ENCODE measurements at regions not wholly inside any gene's neighbourhood (a gene's known extent, or its start where the extent isn't known, plus 50 kb on each side); places are given as distances from the start of the nearest gene placed in this dataset.

DNA sequence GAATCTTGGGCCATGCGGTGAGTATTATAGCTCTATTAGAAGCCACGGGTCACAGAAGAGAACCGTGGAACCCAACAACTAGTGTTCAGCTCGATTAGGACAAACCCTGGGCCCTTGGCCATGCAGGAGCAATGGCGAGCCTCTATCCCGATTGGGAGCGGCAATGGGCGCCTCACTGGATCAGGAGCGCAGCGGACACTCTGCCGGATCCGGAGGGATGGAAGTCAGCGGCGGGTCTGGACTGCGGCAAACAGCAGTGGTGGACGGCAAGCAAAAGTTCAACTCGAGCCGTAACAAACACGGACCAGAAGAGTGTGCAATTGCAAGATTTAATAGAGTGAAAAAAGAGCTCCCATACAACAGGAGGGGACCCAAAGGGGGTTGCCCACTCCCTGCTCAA, 1481.9 kb downstream of the PCDH9 start:
- Histone ChIP-seq H3K4me3 (ENCODE audit: low read length) (no peak overlapping the region), H3K27ac (ENCODE audit: low read length) (no peak overlapping the region), H3K36me3 (ENCODE audit: control insufficient read depth, insufficient read depth, low read length) (no peaks in the 10 kb centered on the region), H3K4me1 (ENCODE audit: control insufficient read depth, insufficient read depth, low read length) (no peaks in the 10 kb centered on the region), H3K27me3 (ENCODE audit: control insufficient read depth, insufficient read depth, low read length) (no peaks in the 10 kb centered on the region), H3K9me3 (replicated peaks; ENCODE audit: control insufficient read depth, low read depth, low read length) (no peaks in the 10 kb centered on the region)
- DNase-seq: no peak
- 96% methylated on average over 14 of the region's 19 CpGs for WGBS (ENCODE audit: insufficient coverage)

DNA sequence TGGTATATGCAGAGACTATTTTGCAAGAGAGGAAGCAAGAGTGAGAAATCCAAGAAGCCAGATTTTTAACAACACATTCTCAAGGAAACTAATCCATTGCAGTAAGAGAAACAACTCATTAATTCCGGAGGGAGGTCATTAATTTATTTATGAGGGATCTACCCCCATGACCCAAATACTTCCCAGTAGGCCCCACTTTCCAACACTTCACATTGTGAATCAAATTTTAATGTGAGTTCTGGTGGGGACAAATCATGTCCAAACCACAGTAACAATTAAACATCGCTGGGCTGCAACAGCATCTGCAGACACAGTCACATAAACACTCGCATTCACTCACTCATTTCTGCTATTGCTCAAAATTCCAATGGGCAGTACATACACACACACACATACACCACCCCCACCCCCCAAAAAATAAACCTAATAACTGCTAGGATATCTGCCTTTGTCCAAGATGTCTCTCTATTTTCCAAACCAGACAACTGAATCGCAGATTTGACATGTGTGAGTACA, 1483.7 kb downstream of the PCDH9 start:
- no peaks in the 10 kb centered on the region for H3K4me1 ChIP-seq (ENCODE audit: control insufficient read depth, insufficient read depth, low read length)
- H3K27ac ChIP-seq (ENCODE audit: low read length): no peak overlapping the region
- no CpG with 5 or more reads among the region's 4 CpGs for WGBS (ENCODE audit: insufficient coverage)
- no peaks in the 10 kb centered on the region for H3K27me3 ChIP-seq (ENCODE audit: control insufficient read depth, insufficient read depth, low read length)
- no peak overlapping the region for H3K4me3 ChIP-seq (ENCODE audit: low read length)
- no peak for DNase-seq
- H3K36me3 ChIP-seq (ENCODE audit: control insufficient read depth, insufficient read depth, low read length): no peaks in the 10 kb centered on the region
- no peaks in the 10 kb centered on the region for H3K9me3 ChIP-seq (replicated peaks; ENCODE audit: control insufficient read depth, low read depth, low read length)

DNA sequence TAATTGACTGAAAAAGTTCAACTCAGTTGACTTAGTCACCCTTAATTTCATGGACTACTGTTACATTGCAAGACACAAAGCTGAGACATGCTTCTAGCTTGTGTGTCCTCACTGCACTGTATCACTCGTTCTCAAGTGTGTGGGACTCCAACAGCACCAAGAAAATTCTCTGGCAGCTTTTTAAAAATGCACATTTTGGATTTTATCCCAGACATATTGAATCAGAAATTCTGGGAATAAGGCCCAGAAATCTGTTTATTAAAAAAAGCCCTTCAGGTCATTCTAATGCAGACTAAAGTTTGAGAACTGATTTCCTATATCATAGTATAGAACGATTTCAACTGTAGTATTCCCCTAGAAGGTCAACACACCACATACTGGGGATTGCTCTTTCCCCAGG, 1485.3 kb downstream of the PCDH9 start:
- H3K36me3 ChIP-seq (ENCODE audit: control insufficient read depth, insufficient read depth, low read length): no peaks in the 10 kb centered on the region
- H3K27ac ChIP-seq (ENCODE audit: low read length): peak overlapping the region; percentile 48
- H3K4me1 ChIP-seq (ENCODE audit: control insufficient read depth, insufficient read depth, low read length): no peaks in the 10 kb centered on the region
- no peak overlapping the region for H3K4me3 ChIP-seq (ENCODE audit: low read length)
- H3K9me3 ChIP-seq (replicated peaks; ENCODE audit: control insufficient read depth, low read depth, low read length): no peaks in the 10 kb centered on the region
- no peaks in the 10 kb centered on the region for H3K27me3 ChIP-seq (ENCODE audit: control insufficient read depth, insufficient read depth, low read length)
- WGBS (ENCODE audit: insufficient coverage): 14% methylated on average over 1 of the region's 2 CpGs
- peak; percentile 93 for DNase-seq

DNA sequence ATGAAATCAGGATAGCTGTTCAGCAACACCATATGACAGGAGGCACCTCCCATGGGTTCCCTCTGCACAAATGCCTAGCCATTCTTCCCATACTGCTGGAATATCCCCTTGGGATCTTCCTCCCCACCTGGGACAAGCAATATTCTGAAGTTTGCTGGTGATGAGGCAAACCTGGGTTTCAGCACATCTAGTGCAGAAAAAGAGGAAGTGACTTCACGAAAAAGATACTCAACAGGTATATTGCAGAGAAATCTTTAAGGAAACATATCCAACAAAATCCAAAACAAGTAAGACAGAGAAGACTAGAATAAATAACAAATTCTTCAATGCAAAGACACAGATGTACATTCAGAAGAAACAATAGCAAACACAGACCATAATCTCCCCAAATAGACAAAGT, 1497.0 kb downstream of the PCDH9 start:
- H3K27me3 ChIP-seq (ENCODE audit: control insufficient read depth, insufficient read depth, low read length): no peaks in the 10 kb centered on the region
- no peak for DNase-seq
- peaks cover 2% of the 10 kb centered on the region for H3K9me3 ChIP-seq (replicated peaks; ENCODE audit: control insufficient read depth, low read depth, low read length)
- WGBS (ENCODE audit: insufficient coverage): no CpG with 5 or more reads among the region's 1 CpG
- no peaks in the 10 kb centered on the region for H3K4me1 ChIP-seq (ENCODE audit: control insufficient read depth, insufficient read depth, low read length)
- H3K36me3 ChIP-seq (ENCODE audit: control insufficient read depth, insufficient read depth, low read length): no peaks in the 10 kb centered on the region
- H3K4me3 ChIP-seq (ENCODE audit: low read length): no peak overlapping the region
- H3K27ac ChIP-seq (ENCODE audit: low read length): no peak overlapping the region

DNA sequence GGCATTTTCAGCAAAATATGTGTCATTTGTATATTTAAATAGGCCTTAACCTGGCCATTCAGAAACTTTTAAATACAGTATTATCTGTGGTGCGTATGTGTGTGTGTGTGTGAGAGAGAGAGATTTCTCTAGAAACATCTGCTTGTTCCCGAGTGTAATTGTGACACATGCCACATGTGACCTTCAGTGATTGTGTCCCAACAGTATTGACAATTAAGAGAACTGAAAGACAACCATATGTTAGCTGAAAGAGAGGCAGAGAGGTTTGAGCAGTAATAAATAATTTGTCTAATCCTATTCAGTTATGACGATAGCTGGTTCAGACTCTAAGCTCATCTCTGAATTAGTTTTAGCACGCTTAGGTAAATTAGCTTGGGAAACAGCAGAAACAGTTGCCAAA, 1503.1 kb downstream of the PCDH9 start:
- Histone ChIP-seq H3K36me3 (ENCODE audit: control insufficient read depth, insufficient read depth, low read length) (no peaks in the 10 kb centered on the region), H3K27me3 (ENCODE audit: control insufficient read depth, insufficient read depth, low read length) (no peaks in the 10 kb centered on the region), H3K4me1 (ENCODE audit: control insufficient read depth, insufficient read depth, low read length) (peaks cover 2% of the 10 kb centered on the region), H3K27ac (ENCODE audit: low read length) (no peak overlapping the region), H3K4me3 (ENCODE audit: low read length) (no peak overlapping the region), H3K9me3 (replicated peaks; ENCODE audit: control insufficient read depth, low read depth, low read length) (no peaks in the 10 kb centered on the region)
- WGBS (ENCODE audit: insufficient coverage): 33% methylated on average over 1 of the region's 4 CpGs
- DNase-seq: peak; percentile 7

DNA sequence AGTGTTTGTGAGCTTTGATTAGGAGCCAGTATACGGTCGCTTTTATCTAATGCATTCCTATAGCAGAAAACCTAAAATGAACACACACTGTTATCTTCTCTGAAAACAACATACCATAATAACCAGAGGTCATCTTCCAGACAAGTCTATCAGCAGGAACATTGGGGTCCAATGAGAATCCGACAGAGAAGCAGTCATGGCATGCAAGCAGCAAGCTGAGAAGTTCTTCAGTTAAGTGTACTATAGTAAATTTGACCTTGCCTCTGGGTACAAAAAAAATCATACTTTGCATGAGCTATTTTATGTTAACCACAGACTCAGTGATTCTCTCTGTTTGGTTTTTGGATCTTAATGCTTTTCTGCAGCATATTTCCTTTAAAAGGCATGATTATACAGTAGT, 1505.1 kb downstream of the PCDH9 start:
- no peaks in the 10 kb centered on the region for H3K27me3 ChIP-seq (ENCODE audit: control insufficient read depth, insufficient read depth, low read length)
- peaks cover 2% of the 10 kb centered on the region for H3K4me1 ChIP-seq (ENCODE audit: control insufficient read depth, insufficient read depth, low read length)
- no peak overlapping the region for H3K4me3 ChIP-seq (ENCODE audit: low read length)
- peak; percentile 9 for DNase-seq
- H3K9me3 ChIP-seq (replicated peaks; ENCODE audit: control insufficient read depth, low read depth, low read length): no peaks in the 10 kb centered on the region
- no peaks in the 10 kb centered on the region for H3K36me3 ChIP-seq (ENCODE audit: control insufficient read depth, insufficient read depth, low read length)
- WGBS (ENCODE audit: insufficient coverage): no CpG with 5 or more reads among the region's 3 CpGs
- no peak overlapping the region for H3K27ac ChIP-seq (ENCODE audit: low read length)

DNA sequence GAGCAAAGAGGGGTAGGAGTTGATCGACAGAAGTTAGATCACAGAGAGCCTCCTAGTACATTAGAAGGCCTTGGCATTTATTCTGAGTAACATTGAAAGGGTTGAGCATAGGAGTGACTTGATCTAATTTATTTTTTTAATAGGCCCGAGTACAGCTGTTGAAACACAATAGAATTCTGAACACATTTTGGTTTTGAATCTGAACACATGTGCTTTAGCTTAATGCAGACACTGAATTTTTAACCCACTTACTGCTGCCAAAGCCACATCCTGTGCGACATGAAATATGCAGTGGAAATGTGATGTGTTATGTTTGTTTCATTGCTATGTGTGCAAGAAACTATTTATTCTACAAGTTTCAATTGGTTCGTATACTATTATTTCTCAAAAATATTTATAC, 1505.9 kb downstream of the PCDH9 start:
- peak; percentile 88 for DNase-seq
- Histone ChIP-seq H3K27ac (ENCODE audit: low read length) (peak overlapping the region; percentile 42), H3K4me1 (ENCODE audit: control insufficient read depth, insufficient read depth, low read length) (peaks cover 2% of the 10 kb centered on the region), H3K9me3 (replicated peaks; ENCODE audit: control insufficient read depth, low read depth, low read length) (no peaks in the 10 kb centered on the region), H3K27me3 (ENCODE audit: control insufficient read depth, insufficient read depth, low read length) (no peaks in the 10 kb centered on the region), H3K4me3 (ENCODE audit: low read length) (no peak overlapping the region), H3K36me3 (ENCODE audit: control insufficient read depth, insufficient read depth, low read length) (no peaks in the 10 kb centered on the region)
- 33% methylated on average over 1 of the region's 4 CpGs for WGBS (ENCODE audit: insufficient coverage)

DNA sequence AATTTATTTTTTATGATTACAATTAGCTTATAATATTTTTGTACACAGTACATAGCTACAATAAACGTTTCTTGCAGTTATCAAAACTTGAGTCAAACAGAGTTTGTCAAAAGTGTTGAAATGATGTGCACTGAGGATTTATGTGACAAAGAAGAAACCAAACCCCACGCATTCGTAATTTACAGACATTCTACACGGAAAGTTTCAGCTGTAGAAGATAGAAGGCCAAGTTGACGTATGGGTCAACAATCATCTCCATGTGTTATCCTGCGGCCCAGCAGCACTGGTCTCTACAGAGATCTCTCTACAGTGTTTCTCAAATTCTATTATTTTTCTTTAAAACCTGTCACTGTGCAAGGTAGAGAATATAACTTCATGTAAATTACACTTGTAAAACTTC, 1507.6 kb downstream of the PCDH9 start:
- peak; percentile 55 for DNase-seq
- Histone ChIP-seq H3K27ac (ENCODE audit: low read length) (no peak overlapping the region), H3K4me3 (ENCODE audit: low read length) (no peak overlapping the region), H3K36me3 (ENCODE audit: control insufficient read depth, insufficient read depth, low read length) (no peaks in the 10 kb centered on the region), H3K27me3 (ENCODE audit: control insufficient read depth, insufficient read depth, low read length) (no peaks in the 10 kb centered on the region), H3K9me3 (replicated peaks; ENCODE audit: control insufficient read depth, low read depth, low read length) (no peaks in the 10 kb centered on the region), H3K4me1 (ENCODE audit: control insufficient read depth, insufficient read depth, low read length) (peaks cover 2% of the 10 kb centered on the region)
- WGBS (ENCODE audit: insufficient coverage): no CpG with 5 or more reads among the region's 6 CpGs

DNA sequence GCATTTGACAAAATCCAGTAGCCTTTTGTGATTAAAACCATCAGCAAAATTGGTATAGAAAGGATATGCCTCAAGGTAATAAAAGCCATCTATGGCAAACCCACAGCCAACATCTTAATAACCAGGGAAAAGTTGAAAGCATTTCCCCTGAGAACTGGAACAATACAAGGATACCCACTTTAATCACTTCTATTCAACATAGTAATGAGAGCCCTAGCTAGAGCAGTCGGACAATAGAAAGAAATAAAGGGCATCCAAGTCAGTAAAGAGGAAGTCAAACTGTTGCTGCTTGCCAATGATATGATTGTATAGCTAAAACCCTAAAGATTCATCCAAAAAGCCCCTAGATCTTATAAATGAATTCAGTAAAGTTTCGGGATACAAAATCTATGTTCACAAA, 1510.3 kb downstream of the PCDH9 start:
- Histone ChIP-seq H3K27ac (ENCODE audit: low read length) (no peak overlapping the region), H3K36me3 (ENCODE audit: control insufficient read depth, insufficient read depth, low read length) (no peaks in the 10 kb centered on the region), H3K27me3 (ENCODE audit: control insufficient read depth, insufficient read depth, low read length) (no peaks in the 10 kb centered on the region), H3K4me1 (ENCODE audit: control insufficient read depth, insufficient read depth, low read length) (peaks cover 2% of the 10 kb centered on the region), H3K4me3 (ENCODE audit: low read length) (no peak overlapping the region), H3K9me3 (replicated peaks; ENCODE audit: control insufficient read depth, low read depth, low read length) (no peaks in the 10 kb centered on the region)
- DNase-seq: no peak
- no CpG with 5 or more reads among the region's 2 CpGs for whole genome bisulfite sequencing (ENCODE audit: insufficient coverage)

DNA sequence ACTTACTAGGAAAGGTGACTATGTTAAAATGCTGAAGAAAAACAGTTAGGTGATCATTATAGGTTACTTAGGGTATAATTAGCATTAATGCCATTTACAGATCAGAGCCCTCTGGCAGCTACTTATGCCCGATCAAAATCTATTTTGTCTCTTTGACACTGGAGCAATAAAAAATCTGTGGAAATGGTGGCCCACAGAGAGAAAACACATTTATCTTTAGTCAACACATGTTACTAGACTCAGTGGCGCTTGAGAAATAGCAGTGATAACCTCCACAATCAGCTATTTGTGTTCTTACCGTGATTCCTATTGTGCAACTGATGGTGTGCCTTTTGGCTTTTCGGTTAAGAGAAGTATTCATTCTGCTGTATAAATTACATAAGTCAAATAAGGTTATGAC, 1519.6 kb downstream of the PCDH9 start:
- Histone ChIP-seq H3K4me3 (ENCODE audit: low read length) (no peak overlapping the region), H3K4me1 (ENCODE audit: control insufficient read depth, insufficient read depth, low read length) (no peaks in the 10 kb centered on the region), H3K27ac (ENCODE audit: low read length) (no peak overlapping the region), H3K36me3 (ENCODE audit: control insufficient read depth, insufficient read depth, low read length) (no peaks in the 10 kb centered on the region), H3K27me3 (ENCODE audit: control insufficient read depth, insufficient read depth, low read length) (no peaks in the 10 kb centered on the region), H3K9me3 (replicated peaks; ENCODE audit: control insufficient read depth, low read depth, low read length) (no peaks in the 10 kb centered on the region)
- no peak for DNase-seq
- WGBS (ENCODE audit: insufficient coverage): 100% methylated on average over 2 of the region's 4 CpGs

DNA sequence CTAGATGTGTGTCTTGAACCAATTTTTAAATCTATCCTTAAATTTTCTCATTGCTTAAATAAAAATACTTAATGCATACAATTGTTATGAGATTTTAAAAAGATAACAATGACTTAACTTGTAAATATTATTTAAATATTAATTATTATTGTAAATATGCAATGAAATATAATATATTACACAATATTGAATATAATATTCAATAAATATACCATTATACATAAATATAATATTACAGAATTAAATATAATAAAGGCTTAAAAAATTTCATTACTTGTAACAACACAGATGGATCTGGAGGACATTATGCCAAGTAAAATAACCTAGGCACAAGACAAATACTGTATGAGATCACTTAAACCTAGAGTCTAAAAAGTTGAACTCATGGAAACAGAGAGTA, 1532.3 kb downstream of the PCDH9 start:
- no peaks in the 10 kb centered on the region for H3K9me3 ChIP-seq (replicated peaks; ENCODE audit: control insufficient read depth, low read depth, low read length)
- H3K4me3 ChIP-seq (ENCODE audit: low read length): no peak overlapping the region
- no peaks in the 10 kb centered on the region for H3K36me3 ChIP-seq (ENCODE audit: control insufficient read depth, insufficient read depth, low read length)
- H3K4me1 ChIP-seq (ENCODE audit: control insufficient read depth, insufficient read depth, low read length): no peaks in the 10 kb centered on the region
- no peaks in the 10 kb centered on the region for H3K27me3 ChIP-seq (ENCODE audit: control insufficient read depth, insufficient read depth, low read length)
- no peak overlapping the region for H3K27ac ChIP-seq (ENCODE audit: low read length)
- no peak for DNase-seq
